ENCODE measurements at regions not wholly inside any gene's neighbourhood (a gene's known extent, or its start where the extent isn't known, plus 50 kb on each side); places are given as distances from the start of the nearest gene placed in this dataset.

- DNase-seq (ENCODE audit: low read depth in 3 of 3): no peak
These were observed 649.4 kb downstream of the NPHP4 start for GRCh38 chr1:5342830-5343229.

- DNase-seq (ENCODE audit: low read depth in 3 of 3): no peak
These were observed 650.1 kb downstream of the NPHP4 start for GRCh38 chr1:5342172-5342571.

GRCh38 chr1:5341471-5341870, 650.8 kb downstream of the NPHP4 start:
- DNase-seq (ENCODE audit: low read depth in 3 of 3): no peak

- no peak for DNase-seq (ENCODE audit: low read depth in 3 of 3)
These were observed 651.6 kb downstream of the NPHP4 start for GRCh38 chr1:5340560-5341130.

- DNase-seq (ENCODE audit: low read depth in 3 of 3): no peak
These were observed 653.8 kb downstream of the NPHP4 start for GRCh38 chr1:5338466-5338865.

GRCh38 chr1:5333291-5333690, 658.9 kb downstream of the NPHP4 start:
- DNase-seq (ENCODE audit: low read depth in 3 of 3): no peak

- DNase-seq (ENCODE audit: low read depth in 3 of 3): no peak
These were observed 661.1 kb downstream of the NPHP4 start for GRCh38 chr1:5331101-5331500.

GRCh38 chr1:5329068-5329739, 663.0 kb downstream of the NPHP4 start:
- no peak for DNase-seq (ENCODE audit: low read depth in 3 of 3)

- no peak for DNase-seq (ENCODE audit: low read depth in 3 of 3)
These were observed 667.3 kb downstream of the NPHP4 start for GRCh38 chr1:5324883-5325282.

- no peak for DNase-seq (ENCODE audit: low read depth in 3 of 3)
These were observed 663.9 kb downstream of the AJAP1 start for GRCh38 chr1:5318143-5318816.

- DNase-seq (ENCODE audit: low read depth in 3 of 3): no peak
These were observed 663.0 kb downstream of the AJAP1 start for GRCh38 chr1:5317391-5317790.

GRCh38 chr1:5312862-5313261, 658.5 kb downstream of the AJAP1 start:
- no peak for DNase-seq (ENCODE audit: low read depth in 3 of 3)

GRCh38 chr1:5312293-5312674, 657.9 kb downstream of the AJAP1 start:
- no peak for DNase-seq (ENCODE audit: low read depth in 3 of 3)

- no peak for DNase-seq (ENCODE audit: low read depth in 3 of 3)
These were observed 657.4 kb downstream of the AJAP1 start for GRCh38 chr1:5311634-5312292.

- DNase-seq (ENCODE audit: low read depth in 3 of 3): no peak
These were observed 656.7 kb downstream of the AJAP1 start for GRCh38 chr1:5311147-5311546.

- DNase-seq (ENCODE audit: low read depth in 3 of 3): no peak
These were observed 653.8 kb downstream of the AJAP1 start for GRCh38 chr1:5308249-5308648.

- no peak for DNase-seq (ENCODE audit: low read depth in 3 of 3)
These were observed 650.3 kb downstream of the AJAP1 start for GRCh38 chr1:5304702-5305101.

- no peak for DNase-seq (ENCODE audit: low read depth in 3 of 3)
These were observed 644.0 kb downstream of the AJAP1 start for GRCh38 chr1:5298376-5298775.

- DNase-seq (ENCODE audit: low read depth in 3 of 3): no peak
These were observed 643.5 kb downstream of the AJAP1 start for GRCh38 chr1:5297886-5298239.

GRCh38 chr1:5297180-5297885, 642.9 kb downstream of the AJAP1 start:
- no peak for DNase-seq (ENCODE audit: low read depth in 3 of 3)

- no peak for DNase-seq (ENCODE audit: low read depth in 3 of 3)
These were observed 642.3 kb downstream of the AJAP1 start for GRCh38 chr1:5296557-5297179.

GRCh38 chr1:5296095-5296494, 641.7 kb downstream of the AJAP1 start:
- no peak for DNase-seq (ENCODE audit: low read depth in 3 of 3)
